ENCODE measurements at regions not wholly inside any gene's neighbourhood (a gene's known extent, or its start where the extent isn't known, plus 50 kb on each side); places are given as distances from the start of the nearest gene placed in this dataset.
"Not testable (repeated sequence)": the region's sequence is repeated elsewhere in the genome, so short reads cannot be mapped to it uniquely, and the experiment has no call there.

GRCh38 chr7:85285527-85285926 is 98.7 kb upstream of the SEMA3D start:
- DNase-seq (ENCODE audit: low spot score) (no peak), ATAC-seq (no peak)

DNA sequence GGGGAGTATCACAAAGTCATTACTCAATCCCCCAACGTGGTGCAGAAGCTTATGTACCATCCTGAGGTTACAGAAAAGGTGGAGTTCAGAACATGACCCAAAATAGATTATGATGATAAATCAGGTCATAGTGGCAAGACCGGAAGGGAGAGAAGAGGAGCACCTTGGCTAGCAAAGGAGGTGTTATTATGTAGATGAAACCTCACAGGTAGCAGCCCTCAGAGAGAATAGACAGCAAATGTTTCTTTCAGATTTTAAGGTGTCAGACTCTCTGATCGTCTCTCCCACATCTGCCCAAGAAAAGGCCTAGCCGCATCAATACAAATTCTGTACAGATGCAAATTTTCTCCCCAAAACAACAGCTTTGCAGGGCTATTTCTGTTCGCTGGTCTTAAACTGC is 88.3 kb upstream of the SEMA3D start:
- ATAC-seq (no peak), DNase-seq (ENCODE audit: low spot score) (no peak)

GRCh38 chr7:85274454-85274853 is 87.6 kb upstream of the SEMA3D start:
- no peak for DNase-seq (ENCODE audit: low spot score)
- no peak for ATAC-seq

GRCh38 chr7:85262891-85263290 is 76.0 kb upstream of the SEMA3D start:
- DNase-seq (ENCODE audit: low spot score) (no peak), ATAC-seq (no peak)

DNA sequence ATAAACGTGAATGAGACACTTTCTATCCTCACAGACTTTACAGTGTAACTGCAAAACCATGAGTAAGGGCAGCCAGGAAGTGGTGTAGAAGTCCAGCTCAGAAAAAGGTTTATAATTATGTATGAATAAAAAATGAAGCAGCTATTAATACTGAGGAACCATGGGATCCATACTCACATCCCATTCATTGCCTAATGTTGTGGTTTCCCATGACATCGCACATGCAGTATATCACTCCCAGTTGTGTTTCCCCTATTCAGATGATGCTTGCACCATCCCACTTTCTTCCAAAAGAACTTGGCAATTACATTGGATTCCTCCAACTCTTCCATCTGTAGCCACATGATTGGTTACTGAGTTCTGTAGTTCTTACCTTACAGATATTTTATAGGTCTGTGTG is 74.5 kb upstream of the SEMA3D start:
- no peak for DNase-seq (ENCODE audit: low spot score)
- ATAC-seq = no peak

DNA sequence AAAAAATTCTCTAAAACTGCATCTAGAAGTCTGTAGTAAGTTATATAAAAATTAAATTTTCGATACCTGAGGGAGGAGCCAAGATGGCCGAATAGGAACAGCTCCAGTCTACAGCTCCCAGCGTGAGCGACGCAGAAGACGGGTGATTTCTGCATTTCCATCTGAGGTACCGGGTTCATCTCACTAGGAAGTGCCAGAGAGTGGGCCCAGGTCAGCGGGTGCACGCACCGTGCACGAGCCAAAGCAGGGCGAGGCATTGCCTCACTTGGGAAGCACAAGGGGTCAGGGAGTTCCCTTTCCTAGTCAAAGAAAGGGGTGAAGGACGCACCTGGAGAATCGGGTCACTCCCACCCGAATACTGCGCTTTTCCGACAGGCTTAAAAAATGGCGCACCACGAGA is 62.9 kb upstream of the SEMA3D start:
- not testable (repeated sequence) for ATAC-seq; DNase-seq (ENCODE audit: low spot score)

- DNase-seq (ENCODE audit: low spot score) = no peak
These were observed 52.3 kb upstream of the SEMA3D start for GRCh38 chr7:85239109-85239508.

GRCh38 chr7:85237721-85238120 is 50.9 kb upstream of the SEMA3D start:
- DNase-seq (ENCODE audit: low spot score) = no peak
- ATAC-seq = no peak

More at GRCh38 chr7:85239109-85239508, 52.3 kb upstream of the SEMA3D start:
- ATAC-seq = no peak

All from left lobe of liver (tissue), 2 donors.